ENCODE measurements at regions not wholly inside any gene's neighbourhood (a gene's known extent, or its start where the extent isn't known, plus 50 kb on each side); places are given as distances from the start of the nearest gene placed in this dataset.
A peak's percentile ranks its signal among the peaks of the same experiment; 100 is the strongest.

DNA sequence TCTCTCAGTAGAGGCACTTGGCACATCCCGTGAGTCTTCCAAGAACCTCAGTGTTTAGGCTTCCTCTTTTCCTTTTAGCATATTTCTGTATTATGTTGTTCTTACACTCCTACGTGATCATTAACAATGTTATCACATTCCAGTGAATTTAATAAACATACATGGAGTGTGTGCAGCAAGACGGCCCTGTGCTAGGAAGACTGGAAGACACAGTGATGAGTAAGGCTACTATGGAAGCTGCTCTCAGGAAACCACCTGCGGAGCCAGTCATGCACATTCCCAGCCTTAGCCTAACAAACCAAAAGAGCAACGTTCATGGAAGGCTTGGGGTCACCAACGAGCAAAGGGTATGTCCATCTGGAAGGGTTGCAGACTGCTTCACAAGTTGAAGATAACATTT lies 103.4 kb downstream of the ETAA1 start:
- DNase-seq (ENCODE audit: low read depth), result no peak
- H3K4me3 ChIP-seq (ENCODE audit: low read length), result no peak overlapping the region
- TF ChIP-seq CTCF (conservative IDR thresholded peaks at IDR 0.05; ENCODE audit: low read length), result no peak

GRCh38 chr2:67502346-67503065 lies 105.4 kb downstream of the ETAA1 start:
- DNase-seq (ENCODE audit: low read depth), result no peak
- no peak overlapping the region for H3K4me3 ChIP-seq (ENCODE audit: low read length)
- TF ChIP-seq CTCF (conservative IDR thresholded peaks at IDR 0.05; ENCODE audit: low read length), result no peak

DNA sequence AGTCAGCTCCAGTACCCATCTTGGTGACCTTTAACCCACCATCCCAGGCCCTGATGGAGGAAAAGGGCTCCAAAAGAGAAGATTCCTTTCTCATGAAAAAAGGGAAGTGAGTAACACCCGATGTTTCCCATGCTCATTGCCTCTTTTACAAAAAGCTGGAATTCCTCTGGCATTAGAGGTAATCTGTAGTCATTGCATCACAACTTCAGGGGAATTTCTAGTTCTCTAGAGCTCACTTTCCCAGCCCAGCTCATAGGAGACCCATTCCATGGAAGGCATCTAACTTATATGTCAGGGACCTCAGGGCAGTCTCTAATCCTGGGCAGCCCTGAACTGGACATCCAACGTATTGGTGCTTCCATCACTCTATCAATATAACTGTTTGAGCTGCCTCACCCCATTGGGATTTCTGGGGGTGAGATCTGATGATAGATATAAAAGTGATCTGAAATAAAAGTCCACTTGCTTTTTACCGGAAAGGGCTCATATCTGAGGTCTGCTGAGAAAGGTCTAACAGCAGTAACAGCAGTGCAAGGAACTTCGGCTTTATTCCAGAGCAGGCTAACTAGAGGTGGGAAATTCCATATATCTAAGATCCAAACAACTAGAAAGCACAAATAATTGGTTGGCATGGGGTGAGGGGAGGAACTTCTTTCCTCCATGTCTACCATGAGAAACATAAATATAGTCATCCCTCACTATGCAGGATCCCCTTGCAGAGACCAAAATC lies 106.1 kb downstream of the ETAA1 start:
- peak; percentile 87 for DNase-seq (ENCODE audit: low read depth)
- TF ChIP-seq CTCF (conservative IDR thresholded peaks at IDR 0.05; ENCODE audit: low read length), result no peak

GRCh38 chr2:67510745-67511144 lies 113.6 kb downstream of the ETAA1 start:
- H3K4me3 ChIP-seq (ENCODE audit: low read length), result no peak overlapping the region
- TF ChIP-seq CTCF (conservative IDR thresholded peaks at IDR 0.05; ENCODE audit: low read length), result no peak
- DNase-seq (ENCODE audit: low read depth), result peak; percentile 18

More for the DNA sequence above, 106.1 kb downstream of the ETAA1 start:
- H3K4me3 ChIP-seq (ENCODE audit: low read length), result no peak overlapping the region

DNA sequence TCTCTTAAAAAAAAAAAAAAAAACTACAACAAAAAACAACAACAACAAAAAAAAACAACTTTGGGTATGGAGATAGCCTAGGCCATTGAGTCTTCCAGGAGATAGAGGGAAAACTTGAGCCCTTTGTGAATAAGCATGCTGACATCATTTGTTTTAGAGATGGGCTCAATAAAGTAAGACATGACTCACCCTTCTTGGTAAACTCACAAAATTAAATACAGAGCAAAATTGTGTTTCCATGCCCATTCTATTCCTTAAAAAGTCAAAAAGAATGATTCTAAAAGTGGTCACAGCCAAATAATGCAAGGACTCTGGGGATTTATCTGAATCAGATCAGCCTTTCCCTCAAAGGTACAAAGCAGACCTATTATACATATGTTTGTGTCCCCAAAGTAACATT lies 117.4 kb downstream of the ETAA1 start:
- no peak overlapping the region for H3K4me3 ChIP-seq (ENCODE audit: low read length)
- DNase-seq (ENCODE audit: low read depth), result peak; percentile 68
- no peak for TF ChIP-seq CTCF (conservative IDR thresholded peaks at IDR 0.05; ENCODE audit: low read length)

DNA sequence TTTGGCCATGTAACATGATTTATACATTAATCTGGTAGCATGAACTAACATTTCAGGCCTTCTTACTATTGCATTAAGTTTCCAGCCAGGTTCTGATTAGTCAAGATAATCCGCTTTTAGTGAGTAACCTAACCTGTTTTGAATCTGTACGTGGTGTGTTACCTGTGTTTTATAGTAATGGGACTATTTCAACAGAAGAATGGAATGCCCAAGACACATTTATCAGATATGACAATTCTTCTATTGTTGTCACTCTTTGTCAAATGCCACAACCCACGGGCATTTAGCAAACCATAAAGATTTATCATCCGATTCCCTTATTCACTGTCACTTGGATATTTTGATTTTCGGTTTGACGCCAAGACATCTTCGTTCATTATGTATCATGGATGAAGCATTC lies 117.9 kb downstream of the ETAA1 start:
- peak; percentile 2 for DNase-seq (ENCODE audit: low read depth)
- no peak for TF ChIP-seq CTCF (conservative IDR thresholded peaks at IDR 0.05; ENCODE audit: low read length)
- H3K4me3 ChIP-seq (ENCODE audit: low read length), result no peak overlapping the region

GRCh38 chr2:67515538-67515937 lies 118.4 kb downstream of the ETAA1 start:
- no peak for DNase-seq (ENCODE audit: low read depth)
- TF ChIP-seq CTCF (conservative IDR thresholded peaks at IDR 0.05; ENCODE audit: low read length), result no peak

More at GRCh38 chr2:67515538-67515937, 118.4 kb downstream of the ETAA1 start:
- no peak overlapping the region for H3K4me3 ChIP-seq (ENCODE audit: low read length)
